ENCODE measurements at regions not wholly inside any gene's neighbourhood (a gene's known extent, or its start where the extent isn't known, plus 50 kb on each side); places are given as distances from the start of the nearest gene placed in this dataset.
"Not testable (repeated sequence)": the region's sequence is repeated elsewhere in the genome, so short reads cannot be mapped to it uniquely, and the experiment has no call there.

DNA sequence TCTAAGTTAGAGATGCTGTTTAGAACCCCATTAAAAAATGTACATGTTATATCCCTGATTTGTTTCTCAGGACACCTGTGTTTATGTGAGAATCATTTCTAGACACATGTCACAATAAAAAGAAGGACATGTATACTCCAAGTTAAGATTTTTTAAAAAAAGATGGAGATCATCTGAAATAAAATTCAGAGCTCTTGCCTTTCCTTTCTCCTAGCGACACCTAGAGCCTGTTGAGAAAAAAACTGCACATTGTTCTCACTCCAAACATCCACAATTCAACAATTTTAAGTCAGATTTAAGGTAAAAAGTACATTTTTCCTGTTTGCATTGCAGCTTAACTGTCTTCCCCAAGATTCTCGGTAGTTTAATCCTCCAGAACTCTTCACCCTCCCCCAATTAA lies 171.8 kb downstream of the ATP6V0E2 start:
- TF ChIP-seq, protein P1, sequence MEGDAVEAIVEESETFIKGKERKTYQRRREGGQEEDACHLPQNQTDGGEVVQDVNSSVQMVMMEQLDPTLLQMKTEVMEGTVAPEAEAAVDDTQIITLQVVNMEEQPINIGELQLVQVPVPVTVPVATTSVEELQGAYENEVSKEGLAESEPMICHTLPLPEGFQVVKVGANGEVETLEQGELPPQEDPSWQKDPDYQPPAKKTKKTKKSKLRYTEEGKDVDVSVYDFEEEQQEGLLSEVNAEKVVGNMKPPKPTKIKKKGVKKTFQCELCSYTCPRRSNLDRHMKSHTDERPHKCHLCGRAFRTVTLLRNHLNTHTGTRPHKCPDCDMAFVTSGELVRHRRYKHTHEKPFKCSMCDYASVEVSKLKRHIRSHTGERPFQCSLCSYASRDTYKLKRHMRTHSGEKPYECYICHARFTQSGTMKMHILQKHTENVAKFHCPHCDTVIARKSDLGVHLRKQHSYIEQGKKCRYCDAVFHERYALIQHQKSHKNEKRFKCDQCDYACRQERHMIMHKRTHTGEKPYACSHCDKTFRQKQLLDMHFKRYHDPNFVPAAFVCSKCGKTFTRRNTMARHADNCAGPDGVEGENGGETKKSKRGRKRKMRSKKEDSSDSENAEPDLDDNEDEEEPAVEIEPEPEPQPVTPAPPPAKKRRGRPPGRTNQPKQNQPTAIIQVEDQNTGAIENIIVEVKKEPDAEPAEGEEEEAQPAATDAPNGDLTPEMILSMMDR (conservative IDR thresholded peaks at IDR 0.05), result peak; percentile 46
- peaks cover 64% of the 10 kb centered on the region for H3K27me3 Mint-ChIP-seq (ENCODE audit: low read depth)
- not testable (repeated sequence) for H3K4me3 Mint-ChIP-seq; H2AK5ac ChIP-seq (ENCODE audit: insufficient read length, low read length); H3K27ac ChIP-seq (ENCODE audit: insufficient read length, low read depth, low read length); H3K4me1 Mint-ChIP-seq; H2BK120ac ChIP-seq (ENCODE audit: low read depth, low read length, poor library complexity, severe bottlenecking); H4K20me1 ChIP-seq (ENCODE audit: control insufficient read depth, insufficient read depth, insufficient read length); H3K9me3 Mint-ChIP-seq; H3K56ac ChIP-seq (ENCODE audit: insufficient read length, low read depth, low read length); H3K27ac Mint-ChIP-seq; H3K18ac ChIP-seq (ENCODE audit: insufficient read length, low read depth, low read length); H3K9ac ChIP-seq (ENCODE audit: extremely low read depth, insufficient read length, low read length); H3K79me1 ChIP-seq (ENCODE audit: insufficient read depth, low read depth, low read length, poor library complexity, severe bottlenecking); H3K14ac ChIP-seq (ENCODE audit: insufficient read depth, low read length); H4K8ac ChIP-seq (replicated peaks; ENCODE audit: insufficient read length, low read depth, low read length); H3K79me2 ChIP-seq (ENCODE audit: insufficient read depth, low read length); H2AFZ ChIP-seq (ENCODE audit: low read length); H3K27me3 ChIP-seq (ENCODE audit: insufficient read depth, low read length); H3K9me3 ChIP-seq (ENCODE audit: control insufficient read depth, low read depth, low read length); H4K5ac ChIP-seq (ENCODE audit: insufficient read length, low read depth, low read length); H3K4me1 ChIP-seq (ENCODE audit: insufficient read depth, low read length); H3T11ph ChIP-seq (ENCODE audit: low read length); H3K23ac ChIP-seq (ENCODE audit: insufficient read length, low read depth, low read length); H2BK15ac ChIP-seq (ENCODE audit: low read depth, low read length); H3K4me2 ChIP-seq (ENCODE audit: insufficient read depth, insufficient read length, low read length); H2BK5ac ChIP-seq (ENCODE audit: insufficient read length, low read length); H4K91ac ChIP-seq (ENCODE audit: insufficient read length, low read depth, low read length); H3K4ac ChIP-seq (ENCODE audit: low read depth, low read length); H2BK20ac ChIP-seq (ENCODE audit: low read depth, low read length, poor library complexity, severe bottlenecking); DNase-seq; H3K36me3 Mint-ChIP-seq (ENCODE audit: insufficient read depth in 1 of 3, low read depth in 3 of 3); H2BK12ac ChIP-seq (ENCODE audit: insufficient read length, low read depth, low read length)
- peaks cover 13% of the 10 kb centered on the region for H3K23me2 ChIP-seq (ENCODE audit: insufficient read length, low read depth, low read length, poor library complexity, severe bottlenecking)
- WGBS (ENCODE audit: extremely low coverage, insufficient read length, low lambda C conversion rate), result no CpG with 5 or more reads among the region's 2 CpGs

DNA sequence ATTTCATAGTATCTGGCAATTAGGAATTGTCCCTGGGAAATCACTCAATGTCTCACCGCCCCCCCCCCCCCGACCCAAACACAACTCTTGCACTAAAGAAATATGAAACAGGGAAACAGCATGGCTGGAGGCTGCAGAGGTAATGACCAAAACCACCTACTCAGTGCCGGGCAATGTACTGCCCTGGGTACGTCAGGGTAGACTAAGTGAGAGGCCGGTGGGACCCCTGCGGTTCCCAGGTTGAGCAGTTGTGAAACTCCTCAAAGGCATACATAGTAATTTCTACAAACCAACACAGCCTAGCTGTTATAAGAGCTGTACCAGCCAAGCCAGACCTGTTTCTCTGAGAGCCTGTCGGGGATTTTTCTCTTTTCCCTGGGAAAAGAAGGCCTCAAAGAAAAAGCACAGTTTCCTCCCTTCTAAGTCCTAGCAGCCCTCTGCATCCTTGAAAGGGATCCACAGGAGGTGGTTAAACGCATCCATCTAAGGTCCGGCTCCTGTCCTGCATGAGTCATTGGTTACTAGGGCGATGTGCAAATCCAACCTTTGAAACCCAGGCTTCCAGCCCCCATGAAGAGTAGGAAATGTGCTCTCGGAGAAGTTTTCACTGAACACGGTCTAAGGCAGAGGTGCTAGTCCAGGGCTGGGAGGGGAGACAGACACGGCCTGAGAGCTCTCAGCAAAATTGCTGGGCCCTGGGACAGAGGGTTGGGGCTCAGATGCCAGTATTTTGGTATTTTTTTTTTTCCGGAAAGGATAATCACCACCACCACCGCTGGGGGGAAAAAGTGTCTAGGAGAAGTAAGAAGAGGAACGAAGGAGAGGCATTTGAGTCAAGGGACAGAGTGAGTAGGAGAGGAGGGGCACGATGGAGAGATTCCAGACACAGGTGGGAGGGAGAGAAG lies 172.8 kb downstream of the ATP6V0E2 start:
- Mint-ChIP-seq H3K4me3 (peak overlapping the region; percentile 59 to 85), H3K27ac (peak overlapping the region in 1 of 3 experiments; percentile 50; a peak in 1 of 7 replicates), H3K27me3 (ENCODE audit: low read depth) (peaks cover 60% of the 10 kb centered on the region)
- not testable (repeated sequence) for H2BK15ac ChIP-seq (ENCODE audit: low read depth, low read length); H3K36me3 Mint-ChIP-seq (ENCODE audit: insufficient read depth in 1 of 3, low read depth in 3 of 3); H4K8ac ChIP-seq (replicated peaks; ENCODE audit: insufficient read length, low read depth, low read length); H3K9me3 ChIP-seq (ENCODE audit: control insufficient read depth, low read depth, low read length); H3K18ac ChIP-seq (ENCODE audit: insufficient read length, low read depth, low read length); H4K5ac ChIP-seq (ENCODE audit: insufficient read length, low read depth, low read length); H3K4me1 Mint-ChIP-seq; H3K56ac ChIP-seq (ENCODE audit: insufficient read length, low read depth, low read length); H3K27ac ChIP-seq (ENCODE audit: insufficient read length, low read depth, low read length); H3T11ph ChIP-seq (ENCODE audit: low read length); H2AK5ac ChIP-seq (ENCODE audit: insufficient read length, low read length); H2BK120ac ChIP-seq (ENCODE audit: low read depth, low read length, poor library complexity, severe bottlenecking); H4K20me1 ChIP-seq (ENCODE audit: control insufficient read depth, insufficient read depth, insufficient read length); H3K79me1 ChIP-seq (ENCODE audit: insufficient read depth, low read depth, low read length, poor library complexity, severe bottlenecking); H4K91ac ChIP-seq (ENCODE audit: insufficient read length, low read depth, low read length); H3K14ac ChIP-seq (ENCODE audit: insufficient read depth, low read length); H3K27me3 ChIP-seq (ENCODE audit: insufficient read depth, low read length); H2BK12ac ChIP-seq (ENCODE audit: insufficient read length, low read depth, low read length); H3K9ac ChIP-seq (ENCODE audit: extremely low read depth, insufficient read length, low read length); H2BK20ac ChIP-seq (ENCODE audit: low read depth, low read length, poor library complexity, severe bottlenecking); H2BK5ac ChIP-seq (ENCODE audit: insufficient read length, low read length); H3K79me2 ChIP-seq (ENCODE audit: insufficient read depth, low read length); DNase-seq; H3K4me1 ChIP-seq (ENCODE audit: insufficient read depth, low read length); H3K9me3 Mint-ChIP-seq; H3K4ac ChIP-seq (ENCODE audit: low read depth, low read length); H3K23ac ChIP-seq (ENCODE audit: insufficient read length, low read depth, low read length); H2AFZ ChIP-seq (ENCODE audit: low read length)
- no CpG with 5 or more reads among the region's 17 CpGs for WGBS (ENCODE audit: extremely low coverage, insufficient read length, low lambda C conversion rate)
- H3K4me2 ChIP-seq (ENCODE audit: insufficient read depth, insufficient read length, low read length), result peak overlapping the region; percentile 48
- H3K23me2 ChIP-seq (ENCODE audit: insufficient read length, low read depth, low read length, poor library complexity, severe bottlenecking), result peaks cover 13% of the 10 kb centered on the region
